ENCODE measurements at regions not wholly inside any gene's neighbourhood (a gene's known extent, or its start where the extent isn't known, plus 50 kb on each side); places are given as distances from the start of the nearest gene placed in this dataset.

- TF ChIP-seq POLR2A (IDR thresholded peaks at IDR 0.05): no peak
- TF ChIP-seq, protein P1, sequence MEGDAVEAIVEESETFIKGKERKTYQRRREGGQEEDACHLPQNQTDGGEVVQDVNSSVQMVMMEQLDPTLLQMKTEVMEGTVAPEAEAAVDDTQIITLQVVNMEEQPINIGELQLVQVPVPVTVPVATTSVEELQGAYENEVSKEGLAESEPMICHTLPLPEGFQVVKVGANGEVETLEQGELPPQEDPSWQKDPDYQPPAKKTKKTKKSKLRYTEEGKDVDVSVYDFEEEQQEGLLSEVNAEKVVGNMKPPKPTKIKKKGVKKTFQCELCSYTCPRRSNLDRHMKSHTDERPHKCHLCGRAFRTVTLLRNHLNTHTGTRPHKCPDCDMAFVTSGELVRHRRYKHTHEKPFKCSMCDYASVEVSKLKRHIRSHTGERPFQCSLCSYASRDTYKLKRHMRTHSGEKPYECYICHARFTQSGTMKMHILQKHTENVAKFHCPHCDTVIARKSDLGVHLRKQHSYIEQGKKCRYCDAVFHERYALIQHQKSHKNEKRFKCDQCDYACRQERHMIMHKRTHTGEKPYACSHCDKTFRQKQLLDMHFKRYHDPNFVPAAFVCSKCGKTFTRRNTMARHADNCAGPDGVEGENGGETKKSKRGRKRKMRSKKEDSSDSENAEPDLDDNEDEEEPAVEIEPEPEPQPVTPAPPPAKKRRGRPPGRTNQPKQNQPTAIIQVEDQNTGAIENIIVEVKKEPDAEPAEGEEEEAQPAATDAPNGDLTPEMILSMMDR (IDR thresholded peaks at IDR 0.05): no peak
- Histone ChIP-seq H3K9me3 (replicated peaks in 1 of 3) (no peaks in the 10 kb centered on the region), H3K4me3 (no peak overlapping the region), H3K4me1 (replicated peaks in 1 of 2) (no peaks in the 10 kb centered on the region), H3K36me3 (replicated peaks in 1 of 2) (no peaks in the 10 kb centered on the region), H3K27ac (no peak overlapping the region), H3K27me3 (no peaks in the 10 kb centered on the region)
- DNase-seq: no peak
- WGBS, 4 donors: 32 to 46% (median 41%) methylated on average over 4 of the region's 4 CpGs
- intact Hi-C loops (cut with DNase I): no loop called here
These were observed 622.3 kb upstream of the ARID1B start for GRCh38 chr6:156154896-156155295.

DNA sequence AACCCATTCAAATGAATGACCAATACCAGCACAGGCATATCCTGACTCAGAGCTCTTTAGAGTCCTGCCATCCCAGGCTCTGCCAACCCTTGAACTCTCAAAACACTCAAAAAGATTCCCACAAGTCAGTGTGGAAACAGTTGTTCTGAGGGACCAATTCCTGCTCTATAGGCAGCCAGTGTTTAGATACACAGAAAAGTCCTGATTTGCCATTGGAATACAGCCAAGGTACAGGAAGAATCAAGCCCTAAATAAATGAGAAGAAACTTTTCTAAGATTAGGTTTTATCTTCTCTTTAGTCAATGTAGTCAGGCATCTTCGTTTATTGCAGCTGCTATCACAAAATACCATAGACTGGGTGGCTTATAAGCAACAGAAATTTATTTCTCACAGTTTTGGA lies 626.8 kb upstream of the ARID1B start:
- H3K9me3 ChIP-seq (replicated peaks in 1 of 3): no peaks in the 10 kb centered on the region
- no peaks in the 10 kb centered on the region for H3K4me1 ChIP-seq (replicated peaks in 1 of 2)
- H3K27ac ChIP-seq: no peak overlapping the region
- TF ChIP-seq, protein P1 (IDR thresholded peaks at IDR 0.05): no peak
- TF ChIP-seq POLR2A (IDR thresholded peaks at IDR 0.05): no peak
- no peak for DNase-seq
- no peaks in the 10 kb centered on the region for H3K27me3 ChIP-seq
- H3K36me3 ChIP-seq (replicated peaks in 1 of 2): no peaks in the 10 kb centered on the region
- WGBS, 4 donors: 49 to 71% (median 68%) methylated on average over 1 of the region's 1 CpG
- no peak overlapping the region for H3K4me3 ChIP-seq
- intact Hi-C loops (cut with DNase I): no loop called here

DNA sequence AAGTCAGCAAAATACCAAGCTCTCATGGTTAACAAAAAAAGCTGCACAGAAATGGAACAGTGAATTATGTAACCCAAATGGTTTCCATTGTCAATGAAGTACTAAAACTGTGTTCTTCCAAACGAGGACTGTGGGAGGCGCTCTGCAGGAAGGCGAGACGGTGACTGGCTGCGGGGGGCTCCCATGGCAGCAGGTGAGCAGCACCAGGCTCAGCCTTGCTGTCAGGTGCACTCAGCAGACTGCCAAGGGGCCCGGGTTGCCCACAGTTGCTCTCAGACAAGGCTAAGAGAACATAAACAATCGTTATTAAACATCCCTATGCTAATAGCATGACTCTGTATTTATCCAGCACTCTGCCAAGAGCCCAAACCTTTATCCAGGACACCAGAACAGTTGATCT lies 630.3 kb upstream of the ARID1B start:
- intact Hi-C loops (cut with DNase I): no loop called here
- H3K9me3 ChIP-seq (replicated peaks in 1 of 3): no peaks in the 10 kb centered on the region
- whole genome bisulfite sequencing, 4 donors: 59 to 72% (median 65%) methylated on average over 6 to 7 of the region's 7 CpGs
- H3K4me3 ChIP-seq: no peak overlapping the region
- H3K27me3 ChIP-seq: no peaks in the 10 kb centered on the region
- no peak overlapping the region for H3K27ac ChIP-seq
- DNase-seq: no peak
- TF ChIP-seq POLR2A (IDR thresholded peaks at IDR 0.05): no peak
- TF ChIP-seq, protein P1 (IDR thresholded peaks at IDR 0.05): no peak
- H3K36me3 ChIP-seq (replicated peaks in 1 of 2): no peaks in the 10 kb centered on the region
- H3K4me1 ChIP-seq (replicated peaks in 1 of 2): no peaks in the 10 kb centered on the region

- Histone ChIP-seq H3K4me3 (no peak overlapping the region), H3K36me3 (replicated peaks in 1 of 2) (no peaks in the 10 kb centered on the region), H3K9me3 (replicated peaks in 1 of 3) (no peaks in the 10 kb centered on the region), H3K27me3 (no peaks in the 10 kb centered on the region), H3K4me1 (replicated peaks in 1 of 2) (no peaks in the 10 kb centered on the region), H3K27ac (peak overlapping the region in 2 of 5 donors; percentile 19 to 21)
- TF ChIP-seq POLR2A (IDR thresholded peaks at IDR 0.05): no peak
- TF ChIP-seq, protein P1 (IDR thresholded peaks at IDR 0.05): no peak
- WGBS, 4 donors: 56 to 70% (median 60%) methylated on average over 6 of the region's 6 CpGs
- intact Hi-C loops (cut with DNase I): no loop called here
- peak in 6 of 7 donors; percentile 16 to 66 (median 32) for DNase-seq
These were observed 645.8 kb upstream of the ARID1B start for GRCh38 chr6:156131221-156131903.
